Activated T-cell treated with anti-CD3 and anti-CD28 coated beads, Interleukin-2, amount 50 U/mL, for 48 hours (primary cell): ENCODE measurements at regions not wholly inside any gene's neighbourhood (a gene's known extent, or its start where the extent isn't known, plus 50 kb on each side); places are given as distances from the start of the nearest gene placed in this dataset.

Experiments
- DNase-seq, 2 experiments: peaks; one replicate each; pipeline ENCODE4 v3.0.0-alpha.2; 2020

DNA sequence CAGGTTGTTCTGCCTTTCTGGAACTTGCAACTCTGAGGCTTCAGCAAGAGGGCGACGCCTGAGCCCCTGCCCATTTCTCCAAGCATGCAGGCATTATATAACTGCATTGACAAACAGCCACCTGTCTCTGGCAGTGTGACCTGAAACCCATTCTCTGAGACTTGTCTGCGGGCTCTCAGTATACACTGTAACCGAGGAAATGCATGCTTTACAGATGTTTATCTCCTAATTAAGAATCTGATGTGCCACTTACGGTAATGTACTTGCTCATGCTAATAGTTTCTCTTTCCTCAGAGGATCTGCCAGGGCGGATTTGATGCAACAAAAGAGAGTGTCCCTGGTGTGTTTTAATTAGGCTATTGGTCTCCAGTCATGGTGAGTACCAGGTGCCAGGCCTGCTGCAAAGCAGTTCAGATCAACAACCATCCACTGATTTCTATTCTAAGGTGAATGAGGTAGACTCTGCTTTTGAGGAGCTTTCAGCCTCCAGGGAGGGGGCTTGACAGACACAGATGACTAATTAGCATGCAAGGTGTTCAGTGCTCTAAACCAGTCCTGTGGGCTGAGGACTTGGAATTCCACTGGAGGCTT, 593.7 kb upstream of the KLF4 start:
- DNase-seq = no peak

DNA sequence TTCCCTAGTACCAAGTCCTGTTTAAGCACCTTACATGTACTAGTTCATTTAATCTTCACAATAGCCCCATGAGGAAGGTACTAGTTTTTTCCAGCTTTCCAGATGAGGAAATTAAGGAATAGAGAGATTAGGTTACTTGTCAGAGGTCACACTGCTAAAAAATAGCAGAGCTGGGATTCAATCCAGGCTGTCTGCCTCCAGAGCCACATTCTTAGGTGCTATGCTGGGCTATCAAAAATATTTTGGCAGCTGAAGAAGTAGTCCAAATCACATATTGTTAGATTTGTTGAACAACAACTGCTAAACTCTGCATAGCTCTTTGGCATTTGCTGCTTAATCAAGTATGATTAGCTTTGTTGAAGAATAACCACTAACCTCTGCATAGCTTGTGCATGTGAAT, 591.5 kb upstream of the KLF4 start:
- no peak for DNase-seq

DNA sequence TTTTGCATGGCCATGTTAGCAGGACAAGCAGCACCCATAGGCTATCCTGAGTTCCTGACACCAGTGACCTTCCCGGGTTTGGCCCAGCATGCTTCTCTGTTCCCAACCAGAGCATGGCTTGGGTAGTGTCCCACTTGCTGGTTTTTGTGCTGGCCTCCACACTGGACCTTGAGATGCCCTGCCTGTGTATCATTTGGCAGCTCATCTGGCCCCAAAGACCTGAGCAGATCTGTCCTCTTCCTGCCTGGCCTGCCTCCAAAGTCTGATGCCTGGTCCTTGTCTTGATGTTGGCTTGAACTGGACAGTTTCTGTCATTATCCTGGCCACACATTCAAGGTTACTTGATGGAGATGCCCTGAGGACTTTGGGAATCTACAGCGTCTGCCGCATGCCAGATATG, 590.7 kb upstream of the KLF4 start:
- DNase-seq = no peak

DNA sequence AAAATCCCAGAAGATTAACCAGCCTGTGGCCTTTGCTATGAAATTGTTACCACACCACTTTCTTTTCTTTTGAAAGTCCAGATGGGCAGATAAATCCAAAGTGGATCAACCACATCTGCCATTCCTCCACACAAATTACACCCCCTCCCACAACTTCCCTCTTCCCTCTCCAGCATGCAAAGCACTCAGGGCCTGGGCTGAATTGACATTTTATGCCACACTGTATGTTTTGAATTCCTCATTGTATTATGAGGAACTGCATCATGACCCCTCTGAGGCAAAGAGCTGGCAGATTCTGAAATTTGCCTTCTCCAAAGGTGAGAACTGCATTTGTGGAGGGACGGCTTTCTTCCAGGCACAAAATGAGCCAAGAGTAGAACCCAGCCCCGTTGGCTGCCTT, 589.2 kb upstream of the KLF4 start:
- DNase-seq = no peak

DNA sequence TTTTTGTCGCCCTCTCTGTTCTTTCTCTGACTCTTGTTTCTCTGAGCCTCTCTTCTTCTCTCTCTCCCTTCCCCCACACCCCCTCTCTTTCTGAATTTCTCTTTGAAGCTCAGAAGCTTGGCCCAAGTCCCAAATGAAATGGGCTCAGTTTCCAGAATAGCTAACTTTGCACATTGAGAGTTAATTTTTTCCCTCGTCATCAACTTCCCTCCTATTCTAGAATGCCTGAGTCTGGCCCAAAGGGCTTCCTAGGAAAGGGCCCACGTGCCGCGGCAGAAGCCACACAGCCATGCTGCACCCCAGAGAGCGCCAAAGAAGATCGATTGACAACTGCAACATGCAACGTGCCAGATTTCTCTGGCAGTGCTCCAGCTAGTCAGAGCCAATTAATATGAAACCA, 588.8 kb upstream of the KLF4 start:
- no peak for DNase-seq

DNA sequence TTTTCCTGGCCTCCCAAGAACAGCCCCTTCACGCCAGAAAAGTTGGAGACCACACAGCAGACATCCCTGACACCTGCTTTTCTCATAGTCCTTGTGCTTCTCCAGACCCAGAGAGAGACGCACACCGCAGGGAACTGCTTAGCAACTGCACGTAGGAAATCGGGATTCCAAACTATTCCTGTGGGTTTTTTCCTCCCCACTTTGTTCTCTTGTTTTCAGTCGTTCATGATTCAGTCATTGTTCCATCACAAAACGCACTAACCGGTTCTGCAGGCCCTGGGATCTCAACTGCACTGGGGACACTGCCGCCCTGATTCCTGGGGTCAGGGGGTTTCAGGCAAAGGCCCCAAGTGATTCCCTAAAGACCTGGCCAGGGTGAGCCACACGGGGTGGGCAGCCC, 588.0 kb upstream of the KLF4 start:
- no peak for DNase-seq

DNA sequence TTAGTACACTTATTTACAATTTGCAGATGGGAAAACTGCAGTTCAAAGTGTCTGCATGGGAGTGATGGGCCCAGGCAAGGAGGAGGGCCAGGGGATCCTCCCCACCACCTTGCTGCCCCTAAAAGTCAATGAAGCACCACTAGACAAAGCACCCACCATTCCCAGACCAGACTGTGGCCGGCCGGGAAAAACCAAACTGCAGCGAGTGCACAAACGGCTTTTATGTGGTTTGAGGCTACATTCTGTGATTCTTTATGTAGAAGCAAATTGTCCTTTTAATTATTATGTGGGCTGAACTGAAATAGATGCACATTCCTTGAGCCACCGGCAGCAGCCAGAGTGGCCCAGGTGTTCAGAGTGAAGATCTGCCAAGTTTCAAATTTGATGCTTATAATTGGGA, 585.3 kb upstream of the KLF4 start:
- no peak for DNase-seq

DNA sequence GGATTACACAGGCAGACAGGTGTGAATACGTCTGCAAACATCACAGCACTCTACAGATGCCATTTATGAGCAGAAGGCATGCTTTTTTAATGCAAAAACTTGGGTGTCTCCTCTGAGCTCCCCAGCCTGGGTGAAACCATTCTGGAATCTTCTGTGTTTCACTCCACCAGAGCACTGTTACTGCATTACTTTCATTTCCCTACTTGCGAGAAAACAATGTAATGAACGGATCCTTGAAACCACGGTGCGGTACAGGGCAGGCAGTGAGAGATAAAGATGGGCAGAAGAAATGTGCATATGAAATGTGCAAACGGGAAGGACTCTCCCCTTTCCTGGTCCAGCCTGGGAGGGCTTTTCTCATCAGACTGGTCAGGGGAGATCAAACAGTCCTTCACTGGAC, 584.3 kb upstream of the KLF4 start:
- DNase-seq = no peak

DNA sequence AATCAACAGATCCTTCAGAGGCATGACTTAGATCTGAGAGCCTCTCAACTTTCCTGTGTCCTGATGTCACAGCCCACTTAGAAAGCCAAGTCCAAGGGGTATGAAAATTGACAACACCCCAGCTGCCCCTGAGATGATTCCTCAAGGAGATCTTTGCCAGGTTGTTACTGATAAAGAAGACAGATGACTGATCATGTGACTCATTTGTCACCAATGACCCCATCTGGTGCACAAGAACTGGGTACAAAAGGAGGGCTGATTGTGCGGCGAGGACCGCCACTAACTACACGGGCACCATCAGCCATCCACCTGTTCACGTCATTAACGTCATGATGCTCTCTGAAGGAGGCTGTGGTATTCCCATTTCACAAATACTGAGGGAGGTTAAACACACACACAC, 583.2 kb upstream of the KLF4 start:
- DNase-seq = no peak

DNA sequence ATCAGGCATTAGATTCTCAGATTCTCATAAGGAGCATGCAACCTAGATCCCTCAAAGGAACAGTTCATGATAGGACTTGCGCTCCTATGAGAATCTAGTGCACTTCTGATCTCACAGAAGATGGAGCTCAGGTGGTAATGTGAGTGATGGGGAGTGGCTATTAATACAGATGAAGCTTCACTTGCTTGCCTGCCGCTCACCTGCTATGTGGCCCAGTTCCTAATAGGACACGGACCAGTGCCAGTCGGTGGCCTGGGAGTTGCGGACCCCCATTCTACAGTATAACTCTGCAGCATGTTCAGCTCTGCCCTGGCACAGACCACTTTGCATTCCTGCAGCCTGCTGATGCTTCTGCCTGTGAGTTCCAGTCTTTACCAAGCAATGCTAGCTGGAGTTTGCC, 581.3 kb upstream of the KLF4 start:
- no peak for DNase-seq

DNA sequence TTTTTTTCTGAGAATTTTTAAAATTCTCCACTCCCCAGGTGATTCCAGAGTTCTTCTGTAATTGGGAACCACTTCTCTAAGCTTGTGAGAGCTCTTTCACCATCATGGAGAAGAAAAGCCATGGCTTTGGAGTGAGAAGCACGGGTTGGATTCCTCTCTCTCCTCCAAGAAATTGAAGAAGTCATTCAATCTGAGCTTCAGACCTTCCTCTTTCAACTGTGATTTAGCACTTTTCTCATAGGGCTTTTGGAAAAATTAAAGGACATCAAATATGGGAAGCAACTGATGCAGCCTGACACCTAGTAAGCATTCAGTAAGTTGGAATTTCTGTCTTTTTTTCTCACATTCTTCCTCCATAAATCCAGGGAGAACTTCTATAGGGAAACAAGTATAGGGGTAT, 580.4 kb upstream of the KLF4 start:
- DNase-seq = no peak

DNA sequence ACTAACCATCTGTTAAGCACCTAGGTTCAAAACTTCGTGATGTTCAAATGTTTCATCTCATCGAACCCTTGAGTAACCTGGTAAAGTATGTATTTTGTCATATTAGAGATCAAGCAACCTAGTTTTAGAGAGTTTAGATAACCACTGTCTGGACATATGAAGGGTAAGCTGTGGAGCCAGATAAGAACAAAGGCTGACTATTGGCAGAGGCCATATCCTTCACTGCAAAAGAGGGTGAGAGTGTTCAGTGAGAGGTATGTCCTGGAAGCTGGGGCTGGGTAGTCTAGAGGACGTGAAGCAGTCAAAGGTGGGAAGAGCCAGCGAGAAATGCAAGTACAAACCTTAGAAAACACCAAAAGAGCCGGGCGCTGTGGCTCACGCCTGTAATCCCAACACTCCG, 573.1 kb upstream of the KLF4 start:
- no peak for DNase-seq

DNA sequence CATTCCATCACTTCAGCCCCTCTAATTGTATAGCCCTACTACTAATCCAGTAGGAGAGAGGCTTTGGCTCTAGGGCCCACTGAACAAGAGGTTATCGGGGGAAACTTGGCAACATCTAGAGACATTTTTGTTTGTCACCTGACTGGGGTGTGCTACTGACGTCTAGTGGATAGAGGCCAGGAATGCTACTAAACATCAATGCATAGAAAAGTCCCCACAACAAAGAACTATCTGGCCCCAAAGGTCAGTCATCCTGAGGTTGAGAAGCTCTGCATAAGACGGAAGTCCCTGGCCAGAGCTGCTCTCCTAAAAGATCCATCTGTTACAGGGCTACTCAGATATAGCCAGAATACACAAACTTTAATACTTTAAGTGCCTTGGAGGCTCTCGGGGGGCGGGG, 570.6 kb upstream of the KLF4 start:
- no peak for DNase-seq

DNA sequence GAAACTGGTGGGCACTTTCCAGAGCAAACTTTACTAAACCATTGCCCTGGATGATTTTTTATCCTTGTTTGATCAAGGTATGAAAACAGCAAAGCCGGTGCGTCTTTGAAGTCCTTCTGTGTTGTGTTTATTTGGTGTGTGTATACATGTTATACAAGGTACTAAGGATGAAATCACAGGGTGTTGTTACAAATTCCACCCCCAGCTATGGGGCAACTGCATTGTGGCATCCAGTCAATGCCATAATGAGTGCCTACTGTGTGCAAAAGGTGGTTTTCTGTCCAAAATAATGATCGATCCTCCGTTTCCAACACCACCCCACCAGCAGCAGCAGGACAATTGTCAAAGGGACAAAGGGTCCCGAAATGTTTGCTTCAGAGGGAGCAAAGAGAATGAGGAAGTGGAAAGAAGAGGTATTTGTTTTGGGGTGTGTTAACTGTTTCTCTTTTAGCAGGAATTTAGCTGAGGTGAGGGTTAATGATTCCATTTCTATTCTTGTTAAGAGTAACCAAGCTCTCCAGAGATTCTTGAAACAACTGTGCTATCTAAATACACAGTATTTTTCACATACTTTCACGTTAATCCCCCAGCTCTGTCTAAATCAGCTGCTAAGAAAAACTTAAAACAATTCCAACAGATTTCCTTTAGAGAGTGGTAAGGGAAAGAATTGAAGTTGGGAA, 568.7 kb upstream of the KLF4 start:
- no peak for DNase-seq

DNA sequence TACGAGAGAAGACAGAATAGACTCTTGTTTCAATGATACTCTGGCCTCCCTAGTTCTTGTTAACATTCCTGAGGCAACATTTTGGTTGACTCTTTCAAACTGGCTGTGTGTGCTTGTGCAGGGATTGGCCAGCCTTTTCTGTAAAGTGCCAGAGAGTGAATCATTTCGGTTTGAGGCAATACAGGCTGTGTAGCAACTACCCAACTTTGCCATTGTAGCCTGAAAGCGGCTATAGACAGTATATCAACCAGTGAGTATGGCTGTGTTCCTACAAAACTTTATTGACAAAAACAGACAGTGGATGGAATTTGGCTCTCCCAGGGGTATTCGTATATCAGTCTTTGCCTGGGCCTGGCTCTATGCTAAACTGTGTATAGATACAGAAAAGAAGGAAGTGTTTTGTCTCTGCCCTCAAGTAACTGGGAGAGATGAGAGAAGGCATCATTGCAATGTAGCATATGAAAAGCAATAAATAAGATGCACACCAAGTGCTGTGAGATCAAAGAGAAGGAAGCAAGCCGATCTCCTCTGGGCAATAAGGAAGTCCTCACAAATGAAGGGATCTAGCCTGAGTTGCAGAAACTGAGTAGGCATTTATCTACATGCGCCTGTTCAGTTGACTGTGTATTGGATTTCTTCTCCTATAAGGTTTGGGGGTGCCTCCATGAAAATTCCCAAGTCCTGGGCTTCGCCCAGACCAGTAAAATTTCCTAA, 568.0 kb upstream of the KLF4 start:
- DNase-seq = no peak

DNA sequence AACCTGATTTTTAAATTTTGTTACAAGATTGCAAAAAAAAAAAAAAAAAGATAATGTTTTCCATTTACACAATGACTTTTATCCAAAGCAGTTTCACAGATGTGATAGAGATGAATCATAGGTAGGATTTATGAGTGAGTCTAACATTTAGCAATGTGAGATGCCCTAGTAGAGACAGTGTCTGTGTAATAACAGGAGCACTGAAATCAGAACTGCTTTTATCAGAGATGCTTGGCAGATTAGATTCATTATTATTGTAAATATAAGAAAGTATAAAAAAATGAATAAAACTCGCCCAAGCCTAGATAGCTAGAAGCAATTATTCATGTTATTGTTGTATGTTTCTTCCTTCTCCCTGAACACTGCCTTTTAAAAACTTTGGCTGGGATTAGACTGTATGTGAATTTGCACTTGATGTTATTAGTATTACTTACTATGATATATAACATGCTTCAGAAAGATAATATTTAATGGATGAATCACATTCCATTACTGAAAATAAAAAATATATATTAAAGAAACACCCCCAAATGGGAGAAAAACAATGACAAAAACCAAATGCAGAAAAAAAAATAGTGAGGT, 567.3 kb upstream of the KLF4 start:
- no peak for DNase-seq

DNA sequence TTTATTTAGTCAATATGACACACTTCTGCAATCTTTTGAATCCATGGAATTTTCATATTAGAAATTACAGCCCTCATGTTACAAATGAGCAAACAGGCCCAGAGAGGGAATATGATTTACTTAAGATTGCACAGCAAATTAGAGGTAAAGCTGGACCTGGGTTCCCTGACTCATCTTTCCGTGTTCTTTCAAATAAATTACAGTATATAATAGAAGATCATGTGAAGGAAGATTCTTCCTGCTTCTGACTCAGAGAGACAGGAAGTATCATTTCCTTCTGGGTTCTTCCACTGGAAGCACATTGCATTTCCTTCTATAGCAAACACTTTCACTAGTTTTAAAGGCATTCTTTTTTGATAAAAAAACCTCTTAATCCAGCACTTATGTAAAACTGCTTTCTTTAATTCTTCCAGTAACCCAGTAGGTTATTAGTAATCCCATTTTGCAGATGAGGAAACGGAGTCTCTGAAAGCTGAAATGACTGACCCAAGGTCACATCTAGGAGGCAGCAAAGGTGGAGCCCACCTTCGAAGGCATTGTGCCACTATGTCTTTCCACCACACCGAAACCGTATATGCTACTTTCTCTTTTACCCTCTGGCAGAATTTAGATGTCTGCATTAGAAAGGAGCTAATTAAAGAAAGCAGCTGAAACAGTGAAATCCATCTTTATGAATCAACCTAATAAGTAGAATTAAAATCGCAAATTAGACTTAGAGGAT, 566.7 kb upstream of the KLF4 start:
- no peak for DNase-seq

DNA sequence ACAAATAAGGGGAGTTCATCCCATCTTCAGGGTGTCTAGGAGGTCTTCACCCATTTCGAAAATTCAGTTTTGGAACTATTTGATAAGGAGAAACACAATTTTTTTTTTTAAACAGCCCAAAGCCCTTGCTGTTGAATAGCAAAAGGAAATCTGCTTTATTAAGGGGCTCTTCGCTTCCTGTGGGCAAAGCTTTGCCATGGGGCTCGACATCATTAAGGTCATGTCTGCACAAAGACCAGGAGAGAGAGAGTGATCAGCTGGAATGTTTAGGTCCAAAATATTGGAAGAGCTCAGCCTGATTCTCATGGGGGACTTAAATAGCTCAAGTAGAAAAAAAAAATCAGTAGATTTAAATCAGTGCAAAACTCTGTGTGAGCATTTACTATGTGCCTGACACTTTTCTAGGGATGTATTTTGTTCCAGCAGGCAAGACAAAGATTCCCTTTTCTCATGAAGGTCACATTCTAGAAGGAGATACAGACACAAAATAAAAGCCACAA, 564.6 kb upstream of the KLF4 start:
- no peak for DNase-seq

DNA sequence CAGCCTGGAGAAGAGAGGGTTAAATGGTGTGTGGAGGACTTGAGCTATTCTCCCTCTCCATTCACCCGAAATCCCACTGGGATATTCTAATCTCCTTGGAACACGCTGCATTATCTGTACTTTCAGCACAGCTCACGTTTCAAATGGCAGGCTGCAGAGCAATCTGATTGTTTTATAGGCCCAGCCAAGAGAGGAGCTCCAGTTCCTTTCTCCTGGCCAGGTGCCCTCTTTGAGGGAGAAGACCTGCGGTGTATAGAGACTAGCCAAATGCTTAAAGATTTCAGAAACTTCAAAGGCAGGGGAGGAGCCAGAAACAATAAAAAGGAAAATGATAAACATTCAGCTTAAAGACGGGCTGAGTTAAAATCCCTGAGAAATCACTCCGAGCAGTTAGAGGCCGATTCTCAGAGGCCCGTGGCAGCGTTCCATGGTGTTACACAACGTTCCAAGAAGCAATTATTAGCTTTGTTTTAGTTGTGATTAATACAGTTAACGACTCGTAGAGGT, 564.0 kb upstream of the KLF4 start:
- DNase-seq = no peak

DNA sequence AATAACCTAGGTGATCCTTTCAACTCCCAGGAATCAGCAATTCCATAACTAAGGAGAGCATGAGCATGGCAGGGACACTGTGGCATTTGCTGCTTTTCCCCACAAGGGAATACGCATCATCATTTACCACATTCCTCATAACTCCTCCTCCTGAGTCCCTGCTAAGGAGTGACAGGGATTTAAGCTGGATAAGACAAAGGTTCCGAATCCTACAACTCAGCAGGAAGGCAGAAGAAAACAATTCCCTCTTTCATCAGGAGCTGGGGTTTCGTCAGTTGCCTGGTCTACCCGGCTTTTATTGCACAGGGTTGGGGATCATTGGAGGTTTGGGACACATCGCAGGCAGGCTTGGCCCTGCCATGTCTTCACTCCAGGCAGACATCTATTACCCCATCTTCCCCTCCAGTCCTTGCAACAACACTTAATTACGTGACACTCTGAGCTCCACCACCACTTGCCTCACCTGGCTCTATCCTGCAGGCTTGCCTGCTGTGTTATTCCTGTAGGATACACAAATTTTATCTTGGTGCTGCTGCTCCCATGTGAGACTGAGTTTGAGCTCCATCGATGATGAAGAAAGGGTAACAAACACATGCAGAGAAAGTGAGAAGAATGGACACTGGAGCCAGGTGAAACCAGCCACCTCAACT, 563.0 kb upstream of the KLF4 start:
- no peak for DNase-seq

DNA sequence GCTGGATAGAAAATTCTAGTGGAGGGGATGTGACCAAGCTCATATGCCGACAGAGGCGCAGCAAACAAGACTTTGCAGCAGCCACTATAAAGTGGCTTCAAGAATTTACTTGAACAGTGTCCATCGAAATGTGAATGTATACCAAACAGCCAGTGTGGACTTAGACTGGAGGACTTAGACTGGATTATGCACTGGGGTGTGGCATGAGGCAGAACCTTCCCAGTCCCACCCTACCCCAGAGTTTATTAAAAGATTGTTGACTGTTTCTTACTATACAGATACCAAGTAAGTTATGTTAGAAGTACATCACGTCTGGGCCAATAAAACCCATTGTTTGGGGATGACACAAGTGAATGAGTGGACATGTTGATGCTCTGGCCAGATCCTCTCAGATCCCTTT, 561.3 kb upstream of the KLF4 start:
- DNase-seq = no peak

DNA sequence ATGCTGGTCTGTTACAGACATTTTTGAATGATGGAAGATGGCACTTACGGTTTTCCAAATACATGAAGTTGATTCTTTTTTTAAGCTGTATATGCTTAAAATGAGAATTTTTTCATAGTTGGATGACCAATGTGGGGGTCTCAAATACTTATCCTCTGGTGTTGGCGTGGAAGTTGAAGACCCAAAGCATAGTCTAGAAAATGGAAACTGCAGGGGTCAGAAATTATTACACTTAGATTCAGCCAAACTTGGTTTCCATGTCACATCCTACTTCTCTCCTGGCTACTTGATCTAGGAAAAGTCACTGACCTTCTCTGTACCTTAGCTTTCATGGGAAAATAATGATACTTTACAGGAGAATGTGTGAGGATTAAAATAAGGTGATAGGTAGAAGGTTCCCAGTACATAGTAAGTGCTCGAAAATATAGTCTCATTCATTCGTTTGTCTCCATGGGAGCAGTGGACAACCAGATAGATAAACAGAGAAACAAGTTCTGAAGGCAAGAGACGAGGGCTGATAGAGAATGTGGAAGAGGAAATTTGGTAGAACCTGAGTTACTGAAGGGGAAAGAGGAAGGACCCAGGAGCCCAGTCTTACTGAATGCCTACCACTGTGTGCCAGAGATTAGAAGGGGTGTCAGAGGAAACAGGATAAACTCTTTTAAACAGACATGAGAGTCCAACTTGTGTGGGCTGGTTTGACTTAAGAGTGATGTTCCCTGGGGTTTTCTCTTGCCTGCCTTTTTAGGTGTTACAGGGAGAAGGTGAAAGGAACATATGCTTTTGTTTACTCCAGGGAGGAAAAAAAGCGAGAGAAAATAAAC, 560.3 kb upstream of the KLF4 start:
- no peak for DNase-seq
